ENCODE measurements at regions not wholly inside any gene's neighbourhood (a gene's known extent, or its start where the extent isn't known, plus 50 kb on each side); places are given as distances from the start of the nearest gene placed in this dataset.
"Not testable (repeated sequence)": the region's sequence is repeated elsewhere in the genome, so short reads cannot be mapped to it uniquely, and the experiment has no call there.

GRCh38 chr18:35770376-35771014 is 189.0 kb downstream of the GALNT1 start:
- DNase-seq (ENCODE audit: low spot score) = peak; percentile 71

- no peak for DNase-seq (ENCODE audit: low spot score)
Measured at GRCh38 chr18:35771172-35771571, 189.6 kb downstream of the GALNT1 start.

GRCh38 chr18:35775887-35776286 is 194.3 kb downstream of the GALNT1 start:
- DNase-seq (ENCODE audit: low spot score) = no peak

- no peak for DNase-seq (ENCODE audit: low spot score)
Measured at GRCh38 chr18:35776473-35776872, 194.9 kb downstream of the GALNT1 start.

GRCh38 chr18:35777039-35777438 is 195.4 kb upstream of the RMP24 start:
- no peak for DNase-seq (ENCODE audit: low spot score)

GRCh38 chr18:35778850-35779627 is 193.4 kb upstream of the RMP24 start:
- no peak for DNase-seq (ENCODE audit: low spot score)

- no peak for DNase-seq (ENCODE audit: low spot score)
Measured at GRCh38 chr18:35780937-35781336, 191.5 kb upstream of the RMP24 start.

- no peak for DNase-seq (ENCODE audit: low spot score)
Measured at GRCh38 chr18:35782926-35783325, 189.6 kb upstream of the RMP24 start.

GRCh38 chr18:35786365-35787042 is 186.0 kb upstream of the RMP24 start:
- no peak for DNase-seq (ENCODE audit: low spot score)

GRCh38 chr18:35789543-35789942 is 182.9 kb upstream of the RMP24 start:
- no peak for DNase-seq (ENCODE audit: low spot score)

GRCh38 chr18:35797948-35798347 is 174.5 kb upstream of the RMP24 start:
- DNase-seq (ENCODE audit: low spot score) = no peak

- DNase-seq (ENCODE audit: low spot score) = no peak
Measured at GRCh38 chr18:35803551-35803950, 168.9 kb upstream of the RMP24 start.

- DNase-seq (ENCODE audit: low spot score) = no peak
Measured at GRCh38 chr18:35804377-35804776, 168.1 kb upstream of the RMP24 start.

GRCh38 chr18:35807811-35808335 is 164.6 kb upstream of the RMP24 start:
- DNase-seq (ENCODE audit: low spot score) = no peak

GRCh38 chr18:35808796-35809195 is 163.7 kb upstream of the RMP24 start:
- DNase-seq (ENCODE audit: low spot score) = no peak

GRCh38 chr18:35810520-35810919 is 162.0 kb upstream of the RMP24 start:
- no peak for DNase-seq (ENCODE audit: low spot score)

GRCh38 chr18:35811896-35812295 is 160.6 kb upstream of the RMP24 start:
- DNase-seq (ENCODE audit: low spot score) = peak; percentile 10

- DNase-seq (ENCODE audit: low spot score) = not testable (repeated sequence)
Measured at GRCh38 chr18:35815011-35815410, 157.5 kb upstream of the RMP24 start.

GRCh38 chr18:35816003-35816402 is 156.5 kb upstream of the RMP24 start:
- DNase-seq (ENCODE audit: low spot score) = no peak

GRCh38 chr18:35817604-35818352 is 154.7 kb upstream of the RMP24 start:
- DNase-seq (ENCODE audit: low spot score) = no peak

- DNase-seq (ENCODE audit: low spot score) = no peak
Measured at GRCh38 chr18:35818353-35818667, 154.2 kb upstream of the RMP24 start.

- DNase-seq (ENCODE audit: low spot score) = no peak
Measured at GRCh38 chr18:35822413-35822812, 150.1 kb upstream of the RMP24 start.
